Stimulated activated CD8-positive, alpha-beta memory T cell treated with anti-CD3 and anti-CD28 coated beads, Interleukin-4, amount 100 ng/mL, for 24 hours (primary cell): ENCODE measurements at regions not wholly inside any gene's neighbourhood (a gene's known extent, or its start where the extent isn't known, plus 50 kb on each side); places are given as distances from the start of the nearest gene placed in this dataset.
"Not testable (repeated sequence)": the region's sequence is repeated elsewhere in the genome, so short reads cannot be mapped to it uniquely, and the experiment has no call there.

Source experiments
- DNase-seq: peaks from one replicate; pipeline ENCODE4 v3.0.0-alpha.2; 2020; ENCODE audit warnings: low read depth

DNA sequence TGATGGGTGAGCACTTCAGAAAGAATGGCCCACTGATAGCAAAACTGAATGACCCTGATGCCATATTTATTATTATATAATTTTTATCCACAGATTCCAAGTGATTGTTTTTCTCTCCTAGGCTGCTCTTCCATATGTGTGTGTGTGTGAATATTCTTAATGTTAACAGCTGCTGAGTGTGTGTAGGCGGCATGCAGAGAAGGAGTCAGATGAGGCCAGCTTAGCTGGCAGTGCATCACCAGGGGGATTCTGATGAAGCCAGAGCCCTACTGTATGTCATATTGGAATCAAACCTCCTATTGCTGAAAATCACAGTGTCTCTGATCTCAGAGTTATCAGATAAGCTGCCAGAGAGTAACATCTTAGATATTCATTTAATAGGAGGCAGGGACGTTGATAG is 177.1 kb downstream of the DMAC1 start:
- DNase-seq, result no peak

DNA sequence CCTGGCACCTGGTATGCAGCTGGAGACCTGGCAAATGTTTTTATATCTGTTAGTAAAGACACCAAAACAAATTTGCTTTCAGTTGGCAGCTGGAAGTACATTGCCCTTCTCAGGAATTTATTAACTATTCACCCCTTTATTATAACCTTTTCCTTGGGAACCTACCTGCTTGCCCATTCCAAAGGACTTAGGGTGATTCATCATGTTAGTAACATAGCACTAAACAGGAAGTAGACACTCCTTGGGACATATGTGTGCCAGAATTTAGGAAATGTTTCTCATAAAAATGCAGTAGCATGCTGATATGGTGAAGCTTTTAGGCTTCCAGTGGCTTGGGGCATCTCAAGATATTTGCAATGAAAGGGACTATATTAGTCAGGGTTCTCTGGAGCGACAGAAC is 184.2 kb downstream of the DMAC1 start:
- no peak for DNase-seq

DNA sequence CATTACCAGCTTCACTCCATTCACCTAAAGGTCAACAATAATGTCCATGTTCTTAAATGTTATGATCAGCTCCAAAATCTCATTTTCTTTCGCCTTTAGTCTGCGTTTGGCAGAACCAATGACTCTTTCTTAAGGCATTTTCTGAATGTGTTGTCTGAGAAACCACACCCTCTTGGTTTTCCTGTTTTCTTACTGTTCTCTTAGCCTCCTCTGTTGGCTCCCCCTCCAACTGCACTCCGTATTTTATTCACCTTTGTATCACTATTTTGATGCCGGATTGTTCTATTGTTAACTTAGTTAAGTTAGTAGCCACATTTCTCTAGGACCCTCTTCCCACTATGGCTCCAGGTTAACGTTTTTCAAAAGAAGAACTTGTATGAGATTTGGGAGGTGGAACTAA is 185.6 kb downstream of the DMAC1 start:
- DNase-seq, result no peak

DNA sequence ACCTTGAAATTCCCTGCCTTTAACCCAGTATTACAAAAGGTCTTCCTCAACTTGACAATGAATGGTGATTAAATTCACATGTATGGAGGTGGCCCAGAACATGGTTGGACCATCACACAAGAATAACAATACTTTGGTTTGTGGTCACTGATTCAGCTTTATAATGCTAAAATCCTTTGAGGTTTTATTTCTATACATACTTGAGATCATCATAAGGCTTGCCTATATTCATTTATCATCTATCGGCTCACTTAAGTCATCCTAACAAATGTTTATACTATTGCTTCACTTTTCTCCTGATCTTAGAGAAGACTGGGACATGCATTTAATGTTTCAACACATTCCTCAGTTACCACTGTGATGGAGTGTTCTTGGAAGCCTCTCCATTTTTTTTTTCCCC is 191.3 kb downstream of the DMAC1 start:
- DNase-seq, result no peak

DNA sequence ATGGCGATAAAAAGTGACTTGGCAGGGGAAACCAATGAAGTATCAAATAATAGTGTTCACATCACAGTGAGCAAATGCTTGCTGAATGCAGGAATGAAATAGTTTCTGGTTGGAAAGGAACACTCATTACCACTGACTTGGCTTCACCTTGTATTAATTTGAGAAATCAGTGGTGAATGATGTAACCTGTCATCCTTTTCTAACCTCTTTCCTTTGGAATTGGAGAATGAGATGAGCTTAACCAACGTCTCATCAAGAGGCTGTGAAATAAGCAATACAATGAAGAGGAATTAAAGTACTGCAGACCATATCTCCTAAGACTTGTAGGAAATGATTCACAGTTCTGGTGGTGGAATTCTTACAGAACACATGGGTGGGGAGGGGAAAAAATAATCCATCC is 192.2 kb downstream of the DMAC1 start:
- no peak for DNase-seq

DNA sequence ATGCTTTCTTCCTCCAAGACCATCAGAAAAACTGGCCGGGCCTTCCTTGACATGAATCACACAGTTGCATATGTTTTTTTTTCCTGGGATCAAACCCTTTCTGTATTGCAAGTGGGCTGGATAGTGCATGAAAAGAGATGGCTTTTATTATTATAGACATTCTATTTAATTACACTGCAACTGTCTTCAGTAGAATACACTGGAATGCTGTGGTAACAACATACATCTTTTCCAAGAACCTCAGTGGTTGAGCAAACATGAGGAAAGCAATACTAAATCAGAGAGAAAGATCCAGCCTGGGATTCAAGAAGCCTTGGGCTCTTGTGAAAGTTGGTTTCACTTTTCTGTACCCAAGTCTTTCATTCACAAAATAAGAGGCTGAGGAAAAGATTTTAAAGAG is 193.0 kb downstream of the DMAC1 start:
- no peak for DNase-seq

DNA sequence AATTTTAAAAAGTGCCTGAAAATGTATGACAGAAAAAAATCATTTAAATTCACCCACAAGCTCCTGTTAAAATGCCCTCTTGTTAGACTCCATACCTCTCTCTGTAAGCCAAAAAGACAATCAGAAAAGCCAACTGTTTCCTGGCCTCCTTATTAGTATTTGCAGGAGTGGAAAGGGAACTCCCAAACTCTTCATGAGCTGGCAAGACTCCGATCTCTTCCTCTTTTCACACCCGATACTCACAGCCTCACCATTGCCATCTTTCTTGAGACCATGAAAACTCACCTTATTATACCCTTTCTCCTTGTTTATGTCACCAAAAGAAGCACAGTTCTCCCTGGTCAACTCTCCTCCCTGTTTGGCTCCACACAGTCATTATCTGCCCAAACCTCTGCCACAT is 197.8 kb downstream of the DMAC1 start:
- DNase-seq, result no peak

DNA sequence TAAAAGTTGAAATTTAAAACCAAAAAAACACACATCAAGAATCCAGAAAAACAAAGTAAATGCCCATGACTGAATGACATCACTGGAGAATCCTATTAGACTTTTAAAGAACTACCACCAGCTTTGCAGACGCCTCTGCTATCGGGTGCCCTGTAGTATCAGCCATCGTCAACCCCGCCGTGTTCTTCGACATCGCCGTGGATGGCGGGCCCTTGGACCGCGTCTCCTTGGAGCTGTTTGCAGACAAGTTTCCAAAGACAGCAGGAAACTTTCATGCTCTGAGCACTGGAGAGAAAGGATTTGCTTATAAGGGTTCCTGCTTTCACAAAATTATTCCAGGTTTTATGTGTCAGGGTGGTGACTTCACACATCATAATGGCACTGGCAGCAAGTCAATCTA is 201.9 kb downstream of the DMAC1 start:
- DNase-seq, result no peak

DNA sequence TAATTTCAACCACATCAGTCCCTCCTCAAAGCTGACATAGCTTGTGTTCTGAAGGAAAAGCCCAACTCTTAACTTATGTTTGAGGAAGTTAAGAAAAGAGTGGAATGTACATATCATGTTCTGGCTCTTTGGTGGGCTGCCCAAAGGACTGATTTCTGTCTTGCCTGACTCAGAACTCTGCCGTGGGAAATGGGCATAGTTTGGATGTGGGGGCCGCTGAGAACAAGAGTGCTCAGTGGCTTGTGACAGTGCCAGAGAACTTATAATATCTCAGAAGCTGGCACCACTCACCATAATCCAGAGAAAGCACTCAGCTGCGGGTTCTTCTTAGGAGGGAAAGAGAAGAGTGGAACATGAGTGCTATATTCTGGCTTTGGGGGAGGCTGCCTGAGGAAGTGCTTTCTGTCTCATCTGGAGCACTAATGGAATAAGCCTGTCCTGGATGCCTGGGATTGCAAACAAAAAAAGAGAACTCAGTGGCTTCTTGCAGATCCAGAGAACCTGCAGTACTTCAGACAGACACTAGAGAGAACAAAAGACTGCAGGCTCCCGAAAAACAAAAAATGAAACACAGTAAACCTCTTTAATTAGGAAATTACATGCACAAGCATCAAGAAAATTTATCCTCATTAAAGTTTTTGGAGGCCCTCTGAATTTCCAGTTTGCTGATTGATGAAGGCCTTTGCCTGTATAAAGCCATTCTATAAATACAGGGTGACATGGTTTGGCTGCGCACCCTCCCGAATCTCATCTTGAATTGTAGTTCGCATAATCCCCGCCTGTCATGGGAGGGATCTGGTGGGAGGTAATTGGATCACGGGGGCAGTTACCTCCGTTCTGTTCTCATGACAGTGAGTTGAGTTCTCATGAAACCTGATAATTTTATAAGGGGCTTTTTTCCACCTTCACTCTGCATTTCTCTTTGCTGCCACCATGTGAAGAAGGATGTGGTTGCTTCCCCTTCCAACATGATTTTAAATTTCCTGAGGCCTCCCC is 207.0 kb downstream of the DMAC1 start:
- no peak for DNase-seq

DNA sequence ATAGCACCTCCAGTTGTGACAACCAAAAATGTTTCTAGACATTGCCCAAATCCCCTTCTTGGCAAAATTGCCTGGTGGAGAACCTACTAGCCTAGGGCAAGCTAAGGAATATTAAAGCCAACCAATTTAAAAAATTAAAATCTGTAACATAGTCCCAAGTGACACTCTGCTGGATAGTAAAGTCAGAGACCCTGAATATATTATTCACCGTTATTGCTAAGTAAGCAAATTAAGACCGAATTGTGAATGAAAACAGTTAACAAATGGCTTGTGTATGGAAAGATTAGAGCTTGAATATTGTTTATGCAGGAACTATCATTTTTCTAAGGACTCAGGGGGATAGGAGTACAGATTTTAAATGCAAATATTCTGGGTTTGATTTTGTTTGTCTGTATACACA is 208.1 kb downstream of the DMAC1 start:
- no peak for DNase-seq

DNA sequence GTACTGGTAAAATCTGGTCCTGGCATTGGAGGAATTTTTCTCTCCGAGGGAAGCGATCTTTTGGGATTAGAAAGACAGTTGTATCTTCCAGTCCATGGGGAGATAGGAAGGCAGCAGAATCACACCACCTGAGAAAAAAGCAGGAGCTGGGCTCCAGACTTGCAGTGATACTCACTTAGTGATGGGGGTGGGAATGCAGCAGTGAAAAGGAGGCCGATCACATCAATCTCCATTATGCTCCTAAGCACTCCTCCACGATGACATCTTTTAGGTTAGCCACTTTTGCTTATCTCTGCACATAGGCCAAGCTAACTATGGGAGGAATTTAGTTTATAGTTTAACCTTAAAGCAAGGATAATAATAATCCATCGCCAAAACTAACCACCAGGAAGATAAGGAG is 219.0 kb downstream of the DMAC1 start:
- DNase-seq, result no peak

DNA sequence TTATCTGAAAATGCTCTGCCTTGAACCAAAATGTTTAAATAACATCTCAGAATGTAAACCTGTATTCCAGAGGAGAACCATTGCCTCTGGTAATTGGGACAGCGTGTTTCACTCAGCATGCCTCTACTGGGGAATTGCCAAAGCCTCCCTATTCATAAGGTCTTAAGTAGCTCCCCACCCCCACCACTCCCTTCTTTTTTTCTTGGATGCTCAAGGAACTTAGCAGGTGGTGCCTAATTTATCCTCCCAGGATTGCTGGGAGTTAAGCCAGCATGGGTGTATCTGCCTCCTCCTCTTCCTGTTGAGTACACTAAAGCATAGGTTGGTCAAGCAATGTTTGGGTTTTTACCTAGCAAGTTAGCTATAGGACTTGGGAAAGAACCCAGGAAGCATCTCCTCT is 220.2 kb downstream of the DMAC1 start:
- DNase-seq, result no peak

DNA sequence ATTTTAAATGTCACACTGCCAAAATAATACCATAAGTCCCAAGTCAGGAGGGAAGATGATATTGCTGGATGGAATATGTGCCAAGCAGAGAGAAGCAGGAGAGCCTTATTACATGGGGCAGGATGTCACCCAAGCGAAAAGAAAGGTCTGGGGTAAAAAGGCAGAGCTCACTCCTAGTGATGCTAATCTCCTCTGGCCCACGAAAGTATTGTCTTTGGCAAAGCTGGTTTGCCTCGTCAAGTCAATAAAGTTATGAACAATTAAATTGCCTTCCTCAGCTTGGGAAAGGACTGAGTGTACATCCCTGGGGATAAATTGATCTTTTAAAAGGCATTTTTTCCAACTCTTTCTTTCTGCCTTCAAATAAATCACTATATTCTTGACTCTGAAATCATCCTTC is 220.6 kb downstream of the DMAC1 start:
- no peak for DNase-seq

DNA sequence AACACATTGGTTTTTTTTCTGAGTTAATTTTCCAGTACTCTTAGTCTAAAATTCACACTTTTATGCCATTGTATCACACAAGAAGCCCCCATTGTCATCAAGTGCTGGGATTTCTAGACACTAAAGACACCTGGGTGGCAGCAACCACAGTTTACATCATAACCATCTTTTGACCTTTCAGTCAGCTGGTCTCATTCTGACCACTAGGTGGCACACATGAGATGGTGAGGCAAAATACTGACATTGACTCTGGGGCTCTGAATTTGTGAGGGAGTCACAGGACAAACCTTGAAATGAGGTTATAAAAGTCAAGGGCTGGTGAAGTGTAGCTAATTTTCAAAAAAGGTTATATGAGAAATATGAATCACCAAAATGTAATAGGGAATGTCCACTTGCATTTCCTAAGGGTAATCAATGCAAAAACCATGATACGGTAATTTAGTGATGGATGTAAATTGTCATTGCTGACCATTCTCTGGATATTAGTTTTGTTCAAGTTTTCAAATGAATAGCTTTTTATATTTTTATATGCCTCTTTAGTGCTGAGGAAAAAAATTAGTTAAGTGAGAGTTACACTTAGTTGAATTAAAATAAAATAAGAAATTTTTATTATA is 229.4 kb downstream of the DMAC1 start:
- DNase-seq, result peak; percentile 31

DNA sequence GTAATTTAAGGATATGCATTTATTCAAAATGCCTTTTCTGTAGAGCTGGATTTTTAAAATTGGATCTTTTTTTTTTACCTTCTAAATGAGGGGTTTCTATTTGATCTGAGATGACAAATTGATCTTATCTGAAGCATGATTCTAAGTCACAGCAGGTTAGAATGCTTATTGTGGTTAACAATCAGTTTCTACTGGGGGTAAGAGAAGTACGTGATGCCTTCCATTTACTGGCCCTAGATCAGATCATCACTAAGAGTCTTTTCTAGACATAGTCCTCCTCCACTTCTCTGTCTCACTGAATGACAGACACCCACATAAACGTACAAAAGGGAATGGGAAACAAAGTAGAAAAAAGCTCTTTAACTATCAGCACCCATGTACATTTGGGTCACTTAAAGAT is 231.9 kb downstream of the DMAC1 start:
- DNase-seq, result no peak

DNA sequence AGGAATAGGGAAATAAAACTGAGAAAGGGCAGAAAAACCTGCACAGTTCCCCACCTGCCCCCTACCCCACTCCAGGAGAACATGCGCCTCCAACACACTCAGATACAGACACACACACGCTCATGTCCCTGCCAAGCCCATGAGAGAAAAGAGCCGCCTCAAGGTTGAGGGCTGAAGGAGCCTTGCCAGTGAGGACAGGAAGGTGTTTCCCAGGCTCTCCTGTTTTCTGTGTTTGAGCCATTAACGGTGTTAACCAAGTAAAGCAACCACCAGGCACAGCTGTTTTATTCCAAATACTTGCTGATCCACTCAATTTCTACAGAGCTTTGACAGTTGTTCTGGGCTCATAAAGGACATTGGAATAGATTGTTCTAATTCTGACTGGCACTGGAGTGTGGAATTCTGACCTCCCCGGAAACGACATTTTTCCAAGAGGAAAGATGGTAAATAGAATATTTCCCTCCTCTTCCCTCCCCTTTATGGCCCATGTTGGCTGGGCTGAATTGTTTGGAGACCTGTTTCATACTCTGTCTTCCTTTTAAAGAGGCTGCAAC is 238.0 kb downstream of the DMAC1 start:
- no peak for DNase-seq

DNA sequence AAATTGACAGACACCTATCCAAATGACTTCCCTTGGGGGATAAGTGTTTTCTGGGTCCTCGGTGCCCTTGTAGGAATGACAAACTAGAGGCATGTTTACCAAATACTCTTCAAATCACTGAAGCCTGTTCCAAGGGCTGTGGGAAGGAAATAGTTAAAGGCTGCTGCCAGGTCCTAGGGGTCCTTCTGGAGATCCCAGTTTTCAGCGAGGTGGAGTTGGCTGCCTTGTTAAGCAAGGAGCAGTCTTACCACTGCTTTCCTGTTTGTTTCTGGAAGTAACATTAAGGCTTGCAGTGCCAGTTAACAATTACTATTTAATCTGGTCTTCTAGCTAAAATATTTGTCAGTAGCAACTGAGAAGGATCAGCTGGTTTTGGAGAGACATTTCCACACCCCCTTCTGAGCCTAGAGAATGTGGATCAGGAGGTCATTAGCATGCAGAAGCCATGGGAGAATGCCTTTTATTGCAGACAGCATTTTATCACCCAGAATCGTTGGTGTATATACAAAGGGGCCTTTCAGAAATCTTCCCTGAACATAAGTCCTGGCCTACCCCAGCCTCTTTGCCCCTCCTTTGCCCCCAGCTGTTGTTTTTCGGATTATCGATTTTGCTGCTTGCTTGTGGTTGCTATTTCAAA is 238.8 kb downstream of the DMAC1 start:
- DNase-seq, result no peak

DNA sequence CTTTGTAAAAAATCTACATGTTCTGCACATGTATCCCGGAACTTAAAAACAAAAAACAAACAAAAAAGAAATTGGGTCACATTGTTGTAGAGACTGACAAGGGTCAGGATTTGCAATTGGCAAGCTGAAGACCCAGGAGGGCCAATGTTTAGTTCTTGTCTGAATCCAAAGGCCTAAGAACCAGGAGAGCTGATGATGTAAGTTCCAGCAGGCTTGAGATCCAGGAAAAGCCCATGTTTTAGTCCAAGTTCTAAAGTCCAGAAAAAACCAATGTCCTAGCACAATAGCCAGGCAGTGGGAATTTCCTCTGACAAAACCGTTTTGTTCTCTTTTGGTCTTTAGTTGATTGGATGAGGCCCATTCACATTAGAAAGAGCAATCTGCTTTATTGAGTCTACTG is 244.9 kb downstream of the DMAC1 start:
- no peak for DNase-seq

DNA sequence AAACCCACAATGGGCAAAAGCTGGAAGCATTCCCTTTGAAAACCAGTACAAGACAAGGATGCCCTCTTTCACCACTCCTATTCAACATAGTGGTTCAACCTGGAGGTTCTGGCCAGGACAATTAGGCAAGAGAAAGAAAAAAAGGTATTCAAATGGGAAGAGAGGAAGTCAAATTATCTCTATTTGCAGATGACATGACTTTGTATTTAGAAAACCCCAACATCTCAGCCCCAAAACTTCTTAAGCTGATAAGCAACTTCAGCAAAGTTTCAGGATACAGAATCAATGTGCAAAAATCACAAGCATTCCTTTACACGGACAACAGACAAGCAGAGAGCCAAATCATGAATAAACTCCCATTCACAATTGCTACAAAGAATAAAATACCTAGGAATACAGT is 246.9 kb downstream of the DMAC1 start:
- not testable (repeated sequence) for DNase-seq

DNA sequence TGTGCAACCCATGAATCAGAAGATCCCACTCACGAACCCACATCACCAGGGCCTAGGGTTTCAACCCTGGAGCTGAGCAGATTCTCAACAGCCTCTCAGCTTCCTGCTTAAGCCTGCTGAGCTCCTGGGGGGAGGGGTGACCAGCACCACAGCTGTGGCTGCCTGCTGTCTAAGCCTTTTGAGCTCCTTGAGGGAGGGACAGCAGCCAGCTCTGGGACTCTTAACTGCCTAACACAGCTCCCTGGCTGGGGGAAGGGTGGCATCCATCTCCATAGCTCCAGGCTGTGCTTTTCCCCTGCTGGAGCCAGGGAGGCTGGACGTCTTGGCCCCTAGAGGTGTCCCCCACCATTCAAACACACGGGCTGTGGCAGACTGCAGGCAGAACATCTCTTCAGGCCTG is 250.3 kb downstream of the DMAC1 start:
- DNase-seq, result no peak

DNA sequence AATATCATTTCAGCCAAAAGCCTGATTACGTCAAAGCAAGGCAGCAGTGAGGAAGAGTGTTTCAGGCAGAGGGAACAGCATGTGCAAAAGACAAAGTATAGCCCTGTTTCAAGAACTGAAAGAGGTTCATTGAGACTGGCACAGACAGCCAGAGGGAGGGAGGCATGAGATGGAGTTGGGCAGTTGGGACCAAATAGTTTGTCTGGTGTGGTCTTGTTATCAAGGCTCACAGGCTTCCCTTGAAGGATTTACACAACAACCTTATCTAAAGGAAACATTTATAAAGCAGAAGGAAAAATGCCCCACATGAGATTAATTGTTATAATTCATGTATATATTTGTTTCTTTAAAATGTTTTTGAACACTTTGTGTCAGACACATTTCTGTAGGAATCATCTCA is 253.3 kb downstream of the DMAC1 start:
- DNase-seq, result no peak

DNA sequence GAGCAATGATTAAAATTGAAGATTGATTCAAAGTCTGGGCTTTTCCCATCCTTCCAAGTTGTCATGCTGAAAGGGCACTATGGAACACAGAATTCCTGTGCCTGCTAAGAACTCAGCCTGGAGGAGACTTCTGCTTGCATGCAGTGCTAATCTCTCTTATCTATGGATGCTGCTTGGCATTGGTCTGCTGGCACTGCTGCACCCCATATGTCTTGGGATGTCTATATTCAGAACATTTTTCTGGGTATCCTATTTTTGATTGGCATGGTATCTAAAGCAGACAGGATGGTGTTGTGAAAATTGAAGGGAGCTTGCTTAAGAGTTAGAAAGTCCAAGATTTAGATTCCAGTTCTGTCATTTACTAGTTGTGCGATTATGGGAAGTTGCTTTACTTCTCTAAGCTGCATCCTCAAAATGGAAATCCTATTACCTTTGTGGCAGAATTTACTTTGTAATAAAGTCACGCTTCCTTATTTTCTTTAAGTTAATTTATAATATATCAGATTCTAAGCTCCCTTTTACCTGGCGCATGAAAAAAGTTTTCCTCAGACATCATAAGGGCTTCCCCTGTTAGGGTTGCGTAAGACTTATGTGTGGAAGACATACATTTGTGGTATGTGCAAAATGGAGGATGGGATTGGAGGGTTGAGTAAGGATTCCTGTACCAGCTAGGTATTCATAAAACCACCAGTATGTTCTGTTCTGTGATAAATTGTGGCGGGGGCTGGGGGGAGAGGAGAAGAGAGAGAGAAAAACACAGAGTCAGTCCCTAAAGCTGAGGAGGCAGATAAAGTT is 254.0 kb downstream of the DMAC1 start:
- no peak for DNase-seq
